SU-DHL-6 (cell line): ENCODE measurements at regions not wholly inside any gene's neighbourhood (a gene's known extent, or its start where the extent isn't known, plus 50 kb on each side); places are given as distances from the start of the nearest gene placed in this dataset.

Experiments used
- H2AFZ ChIP-seq: fragments of 200-600 bp; sonication (generic); 2 replicates; pipeline ENCODE4 v1.6.1; 2014; ENCODE audit warnings: low read depth, mild to moderate bottlenecking, moderate library complexity, mixed read lengths, antibody characterized with exemption, low read length; ENCODE audit not compliant: severe bottlenecking
- H3F3A ChIP-seq: fragments of 200-600 bp; shearing (Covaris generic); 2 replicates; pipeline ENCODE4 v1.6.0; 2016; ENCODE audit warnings: antibody characterized with exemption, mild to moderate bottlenecking; ENCODE audit not compliant: insufficient read depth
- H3K27ac ChIP-seq: fragments of 200-600 bp; sonication (generic); 2 replicates; pipeline ENCODE4 v1.5.1; 2016; ENCODE audit warnings: low read depth, mild to moderate bottlenecking, low read length, moderate library complexity, mixed read lengths
- H3K27me3 ChIP-seq: fragments of 200-600 bp; sonication (generic), shearing (Covaris generic); 2 replicates; pipeline ENCODE4 v1.6.0; 2014; ENCODE audit warnings: mild to moderate bottlenecking, low read length
- H3K36me3 ChIP-seq: fragments of 200-600 bp; sonication (generic); 2 replicates; pipeline ENCODE4 v1.6.1; 2014; ENCODE audit warnings: mild to moderate bottlenecking, low read length, mixed read lengths
- H3K4me2 ChIP-seq: fragments of 300-600, 200-600 bp; shearing (Covaris generic), sonication (generic); 2 replicates; pipeline ENCODE4 v1.6.0; 2014; ENCODE audit warnings: low read length, low read depth, mild to moderate bottlenecking; ENCODE audit not compliant: poor library complexity, severe bottlenecking
- H3K4me3 ChIP-seq: fragments of 200-600 bp; sonication (generic); 2 replicates; pipeline ENCODE4 v1.5.1; 2014; ENCODE audit warnings: antibody characterized with exemption, low read length, mild to moderate bottlenecking, mixed read lengths; ENCODE audit not compliant: insufficient read depth, poor library complexity, severe bottlenecking
- H3K79me2 ChIP-seq: fragments of 200-600 bp; sonication (generic); 2 replicates; pipeline ENCODE4 v1.6.1; 2014; ENCODE audit warnings: mild to moderate bottlenecking, low read length, moderate library complexity; ENCODE audit not compliant: insufficient read depth
- H3K9ac ChIP-seq: fragments of 200-600 bp; sonication (generic); 2 replicates; pipeline ENCODE4 v1.7.0; 2014; ENCODE audit warnings: mild to moderate bottlenecking, low read length
- H3K9me2 ChIP-seq: fragments of 200-600 bp; sonication (generic); replicated peaks from 2 replicates; pipeline ENCODE4 v1.6.1; 2014; ENCODE audit warnings: low read length; ENCODE audit not compliant: insufficient read depth
- H3K9me3 ChIP-seq: fragments of 200-600 bp; sonication (generic); 2 replicates; pipeline ENCODE4 v1.6.1; 2014; ENCODE audit warnings: low read length, mixed read lengths; ENCODE audit not compliant: insufficient read depth
- H4K20me1 ChIP-seq: fragments of 200-600 bp; sonication (generic); 2 replicates; pipeline ENCODE4 v1.6.1; 2014; ENCODE audit warnings: low read depth, mild to moderate bottlenecking, antibody characterized with exemption, low read length, moderate library complexity, mixed read lengths
- CTCF ChIP-seq: fragments of 200-600 bp; sonication (generic); IDR thresholded peaks from one replicate; pipeline ENCODE4 v1.5.1; 2017; ENCODE audit warnings: antibody characterized with exemption, mild to moderate bottlenecking, low read length, moderate library complexity; ENCODE audit not compliant: insufficient read depth, poor library complexity, severe bottlenecking
- EZH2phosphoT487 ChIP-seq: fragments of 200-600 bp; sonication (generic), shearing (Covaris generic); conservative IDR thresholded peaks from 2 replicates; pipeline ENCODE4 v1.6.1; 2018; ENCODE audit warnings: mild to moderate bottlenecking, antibody characterized with exemption, low read length, moderate library complexity, mixed read lengths

DNA sequence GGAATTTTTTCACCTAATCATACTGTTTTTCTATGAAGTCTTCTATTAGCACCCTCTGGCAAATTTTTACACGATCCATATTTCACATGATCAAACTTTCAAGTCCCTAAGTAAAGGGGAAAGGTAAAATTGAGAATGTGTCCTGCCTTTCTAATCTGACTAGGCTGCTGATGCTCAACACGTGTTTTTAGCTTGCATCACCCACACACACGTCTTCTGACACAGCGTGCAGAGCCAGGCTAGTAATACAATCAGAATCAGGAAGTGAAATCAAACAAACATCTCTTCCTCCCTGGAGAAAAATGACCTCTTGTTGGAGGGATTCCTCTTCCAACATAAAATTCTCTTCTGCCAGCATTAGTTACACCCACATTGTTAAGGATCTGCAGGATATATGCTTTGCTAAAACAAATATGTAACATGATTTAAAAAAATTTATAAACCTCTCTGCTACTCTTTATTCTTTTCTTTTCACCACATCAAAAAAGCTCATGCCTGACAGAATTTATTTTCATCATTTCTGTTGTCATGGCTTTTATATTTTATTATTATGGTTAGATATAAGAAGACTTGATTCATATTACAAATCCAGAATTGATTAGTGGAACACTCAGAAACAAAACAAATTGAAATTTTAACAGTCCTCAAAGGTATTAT lies 122.4 kb downstream of the RAP2B start:
- H3K27me3 ChIP-seq: no peaks in the 10 kb centered on the region
- no peaks in the 10 kb centered on the region for H4K20me1 ChIP-seq
- H3K9ac ChIP-seq: no peak overlapping the region; the same call in 1 of the 2 replicates
- no peak for TF ChIP-seq EZH2phosphoT487
- no peak for TF ChIP-seq CTCF
- no peaks in the 10 kb centered on the region for H3K9me3 ChIP-seq
- peak overlapping the region; percentile 70 for H2AFZ ChIP-seq
- H3K27ac ChIP-seq: no peak overlapping the region
- no peak overlapping the region for H3K4me3 ChIP-seq
- H3K36me3 ChIP-seq: no peaks in the 10 kb centered on the region
- H3K79me2 ChIP-seq: no peaks in the 10 kb centered on the region
- peak overlapping the region; percentile 44 for H3K4me2 ChIP-seq
- H3K9me2 ChIP-seq: no peaks in the 10 kb centered on the region
- H3F3A ChIP-seq: no peaks in the 10 kb centered on the region

DNA sequence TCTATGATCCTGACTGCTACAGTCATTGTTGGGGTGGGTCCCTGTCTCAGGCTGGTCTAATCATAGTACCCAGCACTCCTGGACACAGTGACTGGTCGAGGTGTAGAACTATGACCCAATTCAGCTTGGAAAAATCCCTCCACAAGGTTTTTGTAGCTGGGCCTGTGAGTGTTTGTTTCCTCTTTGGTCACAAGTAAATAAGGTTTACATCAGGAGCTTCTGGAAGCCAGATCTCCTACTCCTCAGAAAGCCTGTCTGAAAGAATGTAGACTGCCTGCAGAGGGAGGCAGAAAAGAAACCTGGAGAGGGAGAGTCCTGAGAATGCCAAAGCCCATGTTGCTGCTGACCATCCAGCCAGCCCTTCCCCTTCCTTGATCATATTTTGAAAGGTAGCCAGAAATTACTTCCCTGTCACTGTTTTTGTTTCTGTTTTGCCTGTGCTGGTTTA lies 123.2 kb downstream of the RAP2B start:
- Histone ChIP-seq H3K27me3 (no peaks in the 10 kb centered on the region), H3K79me2 (no peaks in the 10 kb centered on the region), H3K9me2 (no peaks in the 10 kb centered on the region), H2AFZ (peak overlapping the region; percentile 78), H4K20me1 (no peaks in the 10 kb centered on the region), H3K9me3 (no peaks in the 10 kb centered on the region), H3K9ac (no peak overlapping the region), H3K36me3 (no peaks in the 10 kb centered on the region), H3F3A (no peaks in the 10 kb centered on the region), H3K4me2 (no peak overlapping the region), H3K4me3 (no peak overlapping the region), H3K27ac (no peak overlapping the region)
- no peak for TF ChIP-seq EZH2phosphoT487

DNA sequence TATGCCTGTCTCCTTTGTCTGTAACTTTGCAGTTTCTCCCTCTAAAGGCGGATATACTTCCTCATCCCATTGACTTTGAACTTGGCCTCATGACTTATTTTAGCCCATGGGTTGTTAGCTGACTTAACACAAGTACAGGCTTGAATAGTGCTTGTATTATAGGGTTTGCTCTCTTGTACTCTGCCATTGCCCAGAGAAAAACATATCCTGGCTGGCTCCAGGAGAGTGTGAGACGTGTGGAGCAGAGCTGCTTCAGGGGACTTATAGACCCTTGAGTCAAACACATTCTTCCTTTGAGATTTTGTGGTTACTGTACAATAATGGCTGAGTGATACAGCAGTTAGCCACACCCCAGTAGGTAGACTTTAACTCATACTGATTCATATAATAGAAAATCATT lies 124.0 kb downstream of the RAP2B start:
- H3K27ac ChIP-seq: no peak overlapping the region
- H3K79me2 ChIP-seq: no peaks in the 10 kb centered on the region
- no peaks in the 10 kb centered on the region for H3K27me3 ChIP-seq
- no peaks in the 10 kb centered on the region for H3K9me3 ChIP-seq
- H3F3A ChIP-seq: no peaks in the 10 kb centered on the region; the same call in 1 of the 2 replicates
- no peaks in the 10 kb centered on the region for H4K20me1 ChIP-seq
- H3K36me3 ChIP-seq: no peaks in the 10 kb centered on the region
- no peak overlapping the region for H3K4me3 ChIP-seq
- no peak overlapping the region for H3K9ac ChIP-seq
- H2AFZ ChIP-seq: peak overlapping the region; percentile 78
- H3K4me2 ChIP-seq: no peak overlapping the region
- no peaks in the 10 kb centered on the region for H3K9me2 ChIP-seq
- no peak for TF ChIP-seq CTCF
- TF ChIP-seq EZH2phosphoT487: no peak

GRCh38 chr3:153287017-153287416 lies 125.0 kb downstream of the RAP2B start:
- no peak overlapping the region for H3K9ac ChIP-seq
- H3K27me3 ChIP-seq: no peaks in the 10 kb centered on the region
- H3K79me2 ChIP-seq: no peaks in the 10 kb centered on the region
- no peaks in the 10 kb centered on the region for H4K20me1 ChIP-seq
- no peaks in the 10 kb centered on the region for H3K9me3 ChIP-seq
- H3K4me3 ChIP-seq: no peak overlapping the region
- no peak overlapping the region for H3K4me2 ChIP-seq
- H2AFZ ChIP-seq: no peak overlapping the region
- no peaks in the 10 kb centered on the region for H3K9me2 ChIP-seq
- H3K27ac ChIP-seq: no peak overlapping the region
- H3F3A ChIP-seq: peaks cover 3% of the 10 kb centered on the region; the same call in 1 of the 2 replicates
- no peaks in the 10 kb centered on the region for H3K36me3 ChIP-seq
- TF ChIP-seq EZH2phosphoT487: no peak
- TF ChIP-seq CTCF: no peak
